ENCODE measurements at regions not wholly inside any gene's neighbourhood (a gene's known extent, or its start where the extent isn't known, plus 50 kb on each side); places are given as distances from the start of the nearest gene placed in this dataset.

- Histone ChIP-seq H3K27ac (no peak overlapping the region), H3K4me3 (no peak overlapping the region)
- no peak for TF ChIP-seq CTCF (IDR thresholded peaks at IDR 0.05)
- no peak for DNase-seq (ENCODE audit: low spot score)
Measured at GRCh38 chr6:100103194-100103593, 109.2 kb upstream of the MCHR2 start.

GRCh38 chr6:100101644-100102043 lies 107.6 kb upstream of the MCHR2 start:
- no peak for TF ChIP-seq CTCF (IDR thresholded peaks at IDR 0.05)
- no peak overlapping the region for H3K4me3 ChIP-seq
- no peak for DNase-seq (ENCODE audit: low spot score)
- H3K27ac ChIP-seq, result no peak overlapping the region

- no peak overlapping the region for H3K4me3 ChIP-seq
- no peak for TF ChIP-seq CTCF (IDR thresholded peaks at IDR 0.05)
- no peak for DNase-seq (ENCODE audit: low spot score)
Measured at GRCh38 chr6:100100776-100101175, 106.8 kb upstream of the MCHR2 start.

GRCh38 chr6:100099189-100100074 lies 105.4 kb upstream of the MCHR2 start:
- H3K4me3 ChIP-seq, result no peak overlapping the region
- DNase-seq (ENCODE audit: low spot score), result no peak
- no peak overlapping the region for H3K27ac ChIP-seq
- peak; percentile 20 for TF ChIP-seq CTCF (IDR thresholded peaks at IDR 0.05)

More at GRCh38 chr6:100100776-100101175, 106.8 kb upstream of the MCHR2 start:
- H3K27ac ChIP-seq, result no peak overlapping the region

- Histone ChIP-seq H3K27ac (no peak overlapping the region), H3K4me3 (no peak overlapping the region)
- DNase-seq (ENCODE audit: low spot score), result no peak
- no peak for TF ChIP-seq CTCF (IDR thresholded peaks at IDR 0.05)
Measured at GRCh38 chr6:100096936-100097335, 102.9 kb upstream of the MCHR2 start.

GRCh38 chr6:100096341-100096740 lies 102.3 kb upstream of the MCHR2 start:
- TF ChIP-seq CTCF (IDR thresholded peaks at IDR 0.05), result no peak
- Histone ChIP-seq H3K27ac (no peak overlapping the region), H3K4me3 (no peak overlapping the region)
- DNase-seq (ENCODE audit: low spot score), result no peak

- no peak for TF ChIP-seq CTCF (IDR thresholded peaks at IDR 0.05)
- Histone ChIP-seq H3K4me3 (no peak overlapping the region), H3K27ac (no peak overlapping the region)
- DNase-seq (ENCODE audit: low spot score), result no peak
Measured at GRCh38 chr6:100093405-100093804, 99.4 kb upstream of the MCHR2 start.

All from coronary artery (tissue), 2 donors.